Mesothelial cell of epicardium (in vitro differentiated cells): ENCODE measurements at regions not wholly inside any gene's neighbourhood (a gene's known extent, or its start where the extent isn't known, plus 50 kb on each side); places are given as distances from the start of the nearest gene placed in this dataset.

Experiments used
- DNase-seq, 2 experiments: peaks; one replicate each; pipeline ENCODE4 v3.0.0; 2021; ENCODE audit warnings: low spot score in 2 of 2; ENCODE audit not compliant: unreplicated experiment in 2 of 2
- H3K27ac Mint-ChIP-seq: 2 replicates; pipeline ENCODE4 v1.8.0; 2021; ENCODE audit warnings: mixed read lengths
- H3K27me3 Mint-ChIP-seq: 2 replicates; pipeline ENCODE4 v1.8.0; 2021; ENCODE audit warnings: low read depth, mixed read lengths
- H3K36me3 Mint-ChIP-seq: 2 replicates; pipeline ENCODE4 v1.8.0; 2021; ENCODE audit warnings: mixed read lengths
- H3K4me1 Mint-ChIP-seq: 2 replicates; pipeline ENCODE4 v1.8.0; 2021; ENCODE audit warnings: mixed read lengths
- H3K4me3 Mint-ChIP-seq: 2 replicates; pipeline ENCODE4 v1.8.0; 2021; ENCODE audit warnings: mild to moderate bottlenecking, moderate library complexity, mixed read lengths
- H3K9me3 Mint-ChIP-seq: 2 replicates; pipeline ENCODE4 v1.8.0; 2021; ENCODE audit warnings: mixed read lengths
- TF ChIP-seq, protein P1 (sequence below): fragments of 200-600 bp; sonication (generic); IDR thresholded peaks from one replicate; pipeline ENCODE4 v1.5.0; 2021; ENCODE audit warnings: antibody characterized with exemption; ENCODE audit not compliant: unreplicated experiment

DNA sequence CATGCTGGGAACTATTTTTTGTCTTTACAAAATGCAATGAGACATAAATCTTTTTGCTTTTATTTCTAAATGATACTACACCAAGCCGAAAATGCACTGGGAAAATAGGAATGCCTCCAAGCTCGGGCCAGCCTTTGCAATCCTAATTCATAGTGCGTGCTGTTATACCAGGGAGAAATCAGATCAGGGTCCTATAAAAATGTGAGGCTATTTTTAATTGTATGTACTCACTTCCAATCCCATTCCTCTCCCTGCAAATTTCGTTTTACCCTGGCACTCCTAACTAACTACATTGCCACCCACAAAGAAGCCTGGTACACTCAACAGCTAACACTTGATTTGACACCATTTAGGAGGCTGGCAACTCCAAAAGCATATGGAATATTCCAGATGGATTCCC is 350.6 kb upstream of the ZFP64 start:
- no peak for DNase-seq
- TF ChIP-seq, protein P1, sequence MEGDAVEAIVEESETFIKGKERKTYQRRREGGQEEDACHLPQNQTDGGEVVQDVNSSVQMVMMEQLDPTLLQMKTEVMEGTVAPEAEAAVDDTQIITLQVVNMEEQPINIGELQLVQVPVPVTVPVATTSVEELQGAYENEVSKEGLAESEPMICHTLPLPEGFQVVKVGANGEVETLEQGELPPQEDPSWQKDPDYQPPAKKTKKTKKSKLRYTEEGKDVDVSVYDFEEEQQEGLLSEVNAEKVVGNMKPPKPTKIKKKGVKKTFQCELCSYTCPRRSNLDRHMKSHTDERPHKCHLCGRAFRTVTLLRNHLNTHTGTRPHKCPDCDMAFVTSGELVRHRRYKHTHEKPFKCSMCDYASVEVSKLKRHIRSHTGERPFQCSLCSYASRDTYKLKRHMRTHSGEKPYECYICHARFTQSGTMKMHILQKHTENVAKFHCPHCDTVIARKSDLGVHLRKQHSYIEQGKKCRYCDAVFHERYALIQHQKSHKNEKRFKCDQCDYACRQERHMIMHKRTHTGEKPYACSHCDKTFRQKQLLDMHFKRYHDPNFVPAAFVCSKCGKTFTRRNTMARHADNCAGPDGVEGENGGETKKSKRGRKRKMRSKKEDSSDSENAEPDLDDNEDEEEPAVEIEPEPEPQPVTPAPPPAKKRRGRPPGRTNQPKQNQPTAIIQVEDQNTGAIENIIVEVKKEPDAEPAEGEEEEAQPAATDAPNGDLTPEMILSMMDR: no peak
- no peak overlapping the region for H3K4me3 Mint-ChIP-seq
- no peaks in the 10 kb centered on the region for H3K4me1 Mint-ChIP-seq
- no peaks in the 10 kb centered on the region for H3K36me3 Mint-ChIP-seq
- H3K9me3 Mint-ChIP-seq: peaks cover 21% of the 10 kb centered on the region
- H3K27ac Mint-ChIP-seq: no peak overlapping the region
- H3K27me3 Mint-ChIP-seq: peaks cover 44% of the 10 kb centered on the region

- Mint-ChIP-seq H3K9me3 (peaks cover 16% of the 10 kb centered on the region), H3K27me3 (peaks cover 54% of the 10 kb centered on the region), H3K36me3 (no peaks in the 10 kb centered on the region), H3K4me1 (no peaks in the 10 kb centered on the region), H3K27ac (no peak overlapping the region), H3K4me3 (no peak overlapping the region)
- no peak for DNase-seq
- TF ChIP-seq, protein P1: no peak
Measured at GRCh38 chr20:52540509-52540908, 348.9 kb upstream of the ZFP64 start.

- H3K9me3 Mint-ChIP-seq: peaks cover 11% of the 10 kb centered on the region
- no peak overlapping the region for H3K4me3 Mint-ChIP-seq
- TF ChIP-seq, protein P1: no peak
- no peaks in the 10 kb centered on the region for H3K4me1 Mint-ChIP-seq
- H3K27me3 Mint-ChIP-seq: peaks cover 56% of the 10 kb centered on the region
- H3K27ac Mint-ChIP-seq: no peak overlapping the region
- no peak for DNase-seq
- H3K36me3 Mint-ChIP-seq: no peaks in the 10 kb centered on the region
Measured at GRCh38 chr20:52539891-52540290, 348.3 kb upstream of the ZFP64 start.

- TF ChIP-seq, protein P1: no peak
- Mint-ChIP-seq H3K4me1 (no peaks in the 10 kb centered on the region), H3K4me3 (no peak overlapping the region), H3K27ac (no peak overlapping the region), H3K36me3 (no peaks in the 10 kb centered on the region), H3K9me3 (peaks cover 4% of the 10 kb centered on the region), H3K27me3 (peaks cover 63% of the 10 kb centered on the region)
- no peak for DNase-seq
Measured at GRCh38 chr20:52536841-52537400, 345.3 kb upstream of the ZFP64 start.

DNA sequence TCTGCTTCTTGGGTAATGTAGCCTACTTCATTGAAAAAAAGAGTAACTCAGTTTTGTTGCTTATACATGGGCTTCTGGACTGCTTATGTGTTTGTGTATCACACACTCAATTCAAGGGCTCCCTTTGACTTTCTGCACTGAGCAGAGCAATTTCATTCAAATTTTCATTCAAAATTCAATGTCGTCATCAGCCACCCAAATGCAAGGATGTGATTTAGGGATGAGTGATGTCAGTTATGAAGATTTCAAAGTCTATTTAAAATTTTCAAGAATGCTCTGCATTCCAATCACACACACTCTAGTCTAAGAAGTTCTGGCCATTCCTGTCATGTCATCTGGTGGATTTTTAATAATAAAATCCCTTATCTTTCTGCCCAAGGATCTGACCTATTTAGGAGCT is 344.5 kb upstream of the ZFP64 start:
- Mint-ChIP-seq H3K4me1 (no peaks in the 10 kb centered on the region), H3K4me3 (no peak overlapping the region)
- TF ChIP-seq, protein P1: no peak

GRCh38 chr20:52534616-52535015 is 343.0 kb upstream of the ZFP64 start:
- Mint-ChIP-seq H3K27ac (no peak overlapping the region), H3K36me3 (no peaks in the 10 kb centered on the region), H3K9me3 (peaks cover 7% of the 10 kb centered on the region), H3K4me1 (peaks cover 4% of the 10 kb centered on the region), H3K4me3 (no peak overlapping the region), H3K27me3 (peaks cover 51% of the 10 kb centered on the region)
- no peak for DNase-seq
- TF ChIP-seq, protein P1: no peak

More for the DNA sequence above, 344.5 kb upstream of the ZFP64 start:
- DNase-seq: no peak
- Mint-ChIP-seq H3K27ac (no peak overlapping the region), H3K27me3 (peaks cover 57% of the 10 kb centered on the region), H3K36me3 (no peaks in the 10 kb centered on the region), H3K9me3 (peaks cover 7% of the 10 kb centered on the region)
